ENCODE measurements at regions not wholly inside any gene's neighbourhood (a gene's known extent, or its start where the extent isn't known, plus 50 kb on each side); places are given as distances from the start of the nearest gene placed in this dataset.

- no peak for TF ChIP-seq CTCF (IDR thresholded peaks at IDR 0.05; ENCODE audit: low read length)
- TF ChIP-seq EZH2 (optimal IDR thresholded peaks at IDR 0.05; ENCODE audit: low read depth, low read length): no peak
- TF ChIP-seq EZH2phosphoT487 (IDR thresholded peaks at IDR 0.05; ENCODE audit: low read length): no peak
Observed at GRCh38 chr9:80052830-80053229, 481.1 kb downstream of the TLE4 start.
